ENCODE measurements at regions not wholly inside any gene's neighbourhood (a gene's known extent, or its start where the extent isn't known, plus 50 kb on each side); places are given as distances from the start of the nearest gene placed in this dataset.

- TF ChIP-seq EZH2phosphoT487 (IDR thresholded peaks at IDR 0.05; ENCODE audit: insufficient read depth, low read depth) (no peak), EZH2 (IDR thresholded peaks at IDR 0.05; ENCODE audit: insufficient read depth, poor library complexity, severe bottlenecking) (no peak)
Measured at GRCh38 chr1:227449741-227450441, 113.5 kb upstream of the ZNF678 start.
